K562 (cell line): ENCODE measurements at regions not wholly inside any gene's neighbourhood (a gene's known extent, or its start where the extent isn't known, plus 50 kb on each side); places are given as distances from the start of the nearest gene placed in this dataset.

Experiments used
- ATAC-seq: fragments of 200-7000 bp; cut with Tn5 transposase; 3 replicates; pipeline ENCODE4 v1.9.1; 2020; ENCODE audit warnings: moderate library complexity
- BruUV-seq: library from RNA; stranded (reverse); fragments of 400-500 nt; replicated peaks from 2 replicates; lab custom pipeline; 2021; lab: Mats Ljungman, UMichigan
- CTCF ChIA-PET: fragments of 300-600 bp; formaldehyde crosslinking; extraction: SDS; loops from one replicate; lab custom pipeline; 2021; ENCODE audit warnings: low intra/inter-chr PET ratio; lab: Yijun Ruan, JAX
- POLR2A ChIA-PET: fragments of 300-600, 350-650 bp; sonication (Branson Sonifier 250); formaldehyde crosslinking; extraction: SDS; loops from one replicate; lab custom pipeline; 2021; ENCODE audit warnings: antibody characterized with exemption, inconsistent platforms; lab: Yijun Ruan, JAX
- DNase-seq, 4 experiments: peaks; one replicate each; pipeline versions ENCODE4 v3.0.0 to v3.0.0-alpha.2; 2011 to 2018; ENCODE audit warnings: low spot score in 3 of 4, mixed read lengths in 3 of 4; ENCODE audit errors: extremely low read depth in 1 of 4
- FAIRE-seq: peaks from 2 replicates; lab custom pipeline; 2011; peaks lifted over from hg19 to GRCh38; lab: Jason Lieb, UNC
- H2AFZ ChIP-seq: 2 replicates; pipeline ENCODE4 v1.6.0; 2011; ENCODE audit warnings: low read depth, low read length, control low read depth, inconsistent platforms
- H3K27ac ChIP-seq: fragments of 200-600 bp; 3 replicates; pipeline ENCODE4 v1.8.0; 2011; ENCODE audit warnings: low read depth, mild to moderate bottlenecking, control low read depth, inconsistent platforms, low read length, moderate library complexity, mixed read lengths; ENCODE audit errors: extremely low read depth
- H3K27me3 ChIP-seq, 2 experiments: fragments of 300-600 bp in 1 of 2; 2 replicates in 1 of 2; 3 replicates in 1 of 2; pipeline versions ENCODE4 v1.6.0 to v1.8.0; 2011; ENCODE audit warnings: inconsistent platforms in 2 of 2, low read length in 2 of 2, mild to moderate bottlenecking in 1 of 2, mixed read lengths in 1 of 2, moderate library complexity in 1 of 2; ENCODE audit not compliant: control insufficient read depth in 2 of 2, insufficient read depth in 2 of 2
- H3K36me3 ChIP-seq: fragments of 300-600 bp; 3 replicates; pipeline ENCODE4 v1.8.0; 2011; ENCODE audit warnings: mild to moderate bottlenecking, low read length, inconsistent platforms; ENCODE audit not compliant: control insufficient read depth, insufficient read depth
- H3K4me1 ChIP-seq, 2 experiments: fragments of 200-600 bp in 1 of 2; replicated peaks in 1 of 2; 2 replicates in 1 of 2; 3 replicates in 1 of 2; pipeline versions ENCODE4 v1.5.1 to v1.8.0; 2011; ENCODE audit warnings: inconsistent platforms in 2 of 2, low read length in 2 of 2, mild to moderate bottlenecking in 1 of 2, mixed read lengths in 1 of 2, moderate library complexity in 1 of 2; ENCODE audit not compliant: control insufficient read depth in 2 of 2, insufficient read depth in 2 of 2
- H3K4me2 ChIP-seq: 2 replicates; pipeline ENCODE4 v1.6.1; 2011; ENCODE audit warnings: low read length, control low read depth, inconsistent platforms, mixed read lengths; ENCODE audit not compliant: insufficient read depth
- H3K4me3 ChIP-seq: fragments of 200-600 bp; sonication (generic), shearing (Covaris generic); 2 replicates; pipeline ENCODE4 v1.5.1; 2016; ENCODE audit warnings: control low read depth, inconsistent platforms
- H3K79me2 ChIP-seq: fragments of 200-600 bp; 3 replicates; pipeline ENCODE4 v1.8.0; 2011; ENCODE audit warnings: low read length, inconsistent platforms; ENCODE audit not compliant: control insufficient read depth, insufficient read depth
- H3K9ac ChIP-seq, 2 experiments: 2 replicates each; pipeline versions ENCODE4 v1.6.0 to v1.6.1; 2011; ENCODE audit warnings: low read depth in 2 of 2, low read length in 2 of 2, control low read depth in 1 of 2, inconsistent platforms in 1 of 2, mild to moderate bottlenecking in 1 of 2, mixed read lengths in 1 of 2; ENCODE audit not compliant: insufficient read depth in 1 of 2
- H3K9me1 ChIP-seq: one replicate; pipeline ENCODE4 v1.6.0; 2011; ENCODE audit warnings: inconsistent platforms, mild to moderate bottlenecking, low read length, moderate library complexity; ENCODE audit not compliant: control insufficient read depth, insufficient read depth
- H3K9me3 ChIP-seq: replicated peaks from 2 replicates; pipeline ENCODE4 v1.5.1; 2011; ENCODE audit warnings: low read depth, low read length, inconsistent platforms; ENCODE audit not compliant: control insufficient read depth, insufficient read depth
- H4K20me1 ChIP-seq: replicated peaks from 2 replicates; pipeline ENCODE4 v1.6.1; 2011; ENCODE audit warnings: low read length, inconsistent platforms, mixed read lengths; ENCODE audit not compliant: control insufficient read depth, insufficient read depth
- BMI1 ChIP-seq: fragments of 150-350 bp; IDR thresholded peaks from 2 replicates; pipeline ENCODE4 v1.6.1; 2014; ENCODE audit warnings: low read length
- KLF6 ChIP-seq: fragments of 250-450 bp; sonication (Bioruptor Pico); IDR thresholded peaks from 2 replicates; pipeline ENCODE4 v1.4.0; 2020; ENCODE audit warnings: mild to moderate bottlenecking, moderate library complexity, borderline replicate concordance
- LCOR ChIP-seq: sonication (generic); formaldehyde crosslinking; IDR thresholded peaks from 2 replicates; pipeline ENCODE4 v1.8.0; 2022; ENCODE audit warnings: mild to moderate bottlenecking, missing genetic modification reagents
- MAX ChIP-seq: sonication (generic); formaldehyde crosslinking; IDR thresholded peaks from 2 replicates; pipeline ENCODE4 v1.9.0; 2022; ENCODE audit warnings: mild to moderate bottlenecking, missing genetic modification reagents
- MEF2A ChIP-seq: IDR thresholded peaks from 2 replicates; pipeline ENCODE4 v1.6.1; 2011; ENCODE audit warnings: low read depth, mild to moderate bottlenecking, low read length, moderate library complexity; ENCODE audit not compliant: control insufficient read depth
- PTTG1 ChIP-seq: fragments of 450-650 bp; IDR thresholded peaks from 2 replicates; pipeline ENCODE4 v1.6.1; 2016; ENCODE audit warnings: low read depth, mild to moderate bottlenecking, missing genetic modification characterization, missing compliant biosample characterization
- SIN3A ChIP-seq, 2 experiments: fragments of 150-350 bp in 1 of 2; IDR thresholded peaks; 2 replicates each; pipeline ENCODE4 v1.6.1; 2011 to 2016; ENCODE audit warnings: borderline replicate concordance in 2 of 2, low read depth in 2 of 2, low read length in 2 of 2, mild to moderate bottlenecking in 2 of 2, moderate library complexity in 2 of 2; ENCODE audit not compliant: control insufficient read depth in 1 of 2
- SMAD4 ChIP-seq: fragments of 250-450 bp; sonication (Bioruptor Pico); conservative IDR thresholded peaks from 2 replicates; pipeline ENCODE4 v1.8.0; 2021; ENCODE audit warnings: inconsistent platforms, mild to moderate bottlenecking, moderate library complexity
- SP1 ChIP-seq: sonication (generic); formaldehyde crosslinking; IDR thresholded peaks from 2 replicates; pipeline ENCODE4 v1.8.1; 2022; ENCODE audit warnings: mild to moderate bottlenecking, missing genetic modification reagents
- SREBF1 ChIP-seq: fragments of 150-350 bp; IDR thresholded peaks from 2 replicates; pipeline ENCODE4 v1.6.1; 2014; ENCODE audit warnings: antibody characterized with exemption, low read depth, low read length, borderline replicate concordance
- TRIM24 ChIP-seq, 2 experiments: fragments of 450-650 bp; IDR thresholded peaks; 2 replicates each; pipeline ENCODE4 v1.6.1; 2016
- ZEB2 ChIP-seq: fragments of 450-650 bp; IDR thresholded peaks from 2 replicates; pipeline ENCODE4 v1.6.1; 2016
- ZNF140 ChIP-seq: fragments of 250-450 bp; sonication (Bioruptor Pico); IDR thresholded peaks from 2 replicates; pipeline ENCODE4 v1.8.0; 2021; ENCODE audit warnings: moderate library complexity, mild to moderate bottlenecking, inconsistent platforms
- ZNF717 ChIP-seq: fragments of 250-450 bp; sonication (Bioruptor Pico); IDR thresholded peaks from 2 replicates; pipeline ENCODE4 v1.5.0; 2021
- in situ Hi-C: fragments of 300-500 bp; cut with MboI; formaldehyde crosslinking; loops from 4 replicates; pipeline ENCODE4 v1.15.0; 2018; ENCODE audit warnings: inconsistent platforms, mixed read lengths
- intact Hi-C: fragments of 100-400 bp; cut with micrococcal nuclease; formaldehyde crosslinking; loops from 2 replicates; pipeline ENCODE4 v1.14.2; 2022
- TF ChIP-seq, protein P1 (sequence below): sonication (generic); formaldehyde crosslinking; IDR thresholded peaks from 2 replicates; pipeline ENCODE4 v1.8.0; 2022; ENCODE audit warnings: mild to moderate bottlenecking, missing genetic modification reagents

DNA sequence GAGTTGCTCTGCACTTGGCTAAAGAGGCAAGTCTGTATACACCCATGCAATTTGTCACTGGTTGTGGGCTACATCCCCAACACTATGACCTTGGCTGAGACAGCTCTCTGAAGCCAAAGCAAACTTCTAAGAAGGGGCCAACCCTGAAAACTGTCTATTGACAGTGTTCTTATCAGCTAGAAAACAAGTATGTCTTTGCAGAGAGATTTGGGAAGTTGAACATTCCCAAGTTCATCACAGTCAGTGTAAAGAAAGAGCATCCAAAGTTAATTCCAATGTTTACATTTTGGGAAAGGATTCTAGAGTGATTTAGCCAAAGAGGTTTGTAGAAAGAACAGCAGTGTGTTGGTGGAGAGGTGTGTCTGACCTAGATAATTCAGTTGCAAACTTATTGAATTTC is 711.1 kb upstream of the CHD1 start:
- H3K36me3 ChIP-seq = no peaks in the 10 kb centered on the region
- H3K9me3 ChIP-seq = no peaks in the 10 kb centered on the region; the same call in 1 of the 2 replicates
- intact Hi-C loops = no loop called here
- no peaks in the 10 kb centered on the region for H3K79me2 ChIP-seq
- POLR2A ChIA-PET = no interaction called here
- ATAC-seq (no peak), FAIRE-seq (no peak), DNase-seq (no peak)
- H3K4me3 ChIP-seq = no peak overlapping the region
- H3K9me1 ChIP-seq = no peaks in the 10 kb centered on the region
- in situ Hi-C loops = loop anchor here (10.0 kb wide), 1 partner anchor 315 kb away; no protein-coding TSS in a partner anchor
- H3K4me2 ChIP-seq = no peak overlapping the region
- H3K4me1 ChIP-seq = no peaks in the 10 kb centered on the region
- H4K20me1 ChIP-seq = no peaks in the 10 kb centered on the region
- no peak overlapping the region for H3K9ac ChIP-seq
- no peak overlapping the region for H3K27ac ChIP-seq
- TF ChIP-seq ZNF717 (CRISPR knock-in tag) = no peak
- TF ChIP-seq TRIM24 (IDR thresholded peaks at IDR 0.05) = no peak
- TF ChIP-seq SIN3A (IDR thresholded peaks at IDR 0.05; ENCODE audit: borderline replicate concordance in 2 of 2, control insufficient read depth in 1 of 2, low read depth in 2 of 2, low read length in 2 of 2) = no peak
- TF ChIP-seq, protein P1, sequence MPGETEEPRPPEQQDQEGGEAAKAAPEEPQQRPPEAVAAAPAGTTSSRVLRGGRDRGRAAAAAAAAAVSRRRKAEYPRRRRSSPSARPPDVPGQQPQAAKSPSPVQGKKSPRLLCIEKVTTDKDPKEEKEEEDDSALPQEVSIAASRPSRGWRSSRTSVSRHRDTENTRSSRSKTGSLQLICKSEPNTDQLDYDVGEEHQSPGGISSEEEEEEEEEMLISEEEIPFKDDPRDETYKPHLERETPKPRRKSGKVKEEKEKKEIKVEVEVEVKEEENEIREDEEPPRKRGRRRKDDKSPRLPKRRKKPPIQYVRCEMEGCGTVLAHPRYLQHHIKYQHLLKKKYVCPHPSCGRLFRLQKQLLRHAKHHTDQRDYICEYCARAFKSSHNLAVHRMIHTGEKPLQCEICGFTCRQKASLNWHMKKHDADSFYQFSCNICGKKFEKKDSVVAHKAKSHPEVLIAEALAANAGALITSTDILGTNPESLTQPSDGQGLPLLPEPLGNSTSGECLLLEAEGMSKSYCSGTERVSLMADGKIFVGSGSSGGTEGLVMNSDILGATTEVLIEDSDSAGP = no peak
- no peak for TF ChIP-seq PTTG1 (tag)
- TF ChIP-seq SMAD4 (CRISPR knock-in tag) = no peak
- TF ChIP-seq ZEB2 = no peak
- no peak for TF ChIP-seq LCOR (CRISPR knock-in tag)
- no peak for TF ChIP-seq SP1 (CRISPR knock-in tag)
- TF ChIP-seq KLF6 (CRISPR knock-in tag) = no peak
- TF ChIP-seq MAX (CRISPR knock-in tag) = no peak
- TF ChIP-seq MEF2A = no peak
- TF ChIP-seq BMI1 = no peak
- no peak for TF ChIP-seq ZNF140 (CRISPR knock-in tag)
- TF ChIP-seq SREBF1 = no peak
- TF ChIP-seq, all 486 proteins: peak for 0
- no peaks in the 10 kb centered on the region for H3K27me3 ChIP-seq
- CTCF ChIA-PET = no interaction called here
- no peak overlapping the region for H2AFZ ChIP-seq
- BruUV-seq = no TSS peak
